A549 (cell line): ENCODE measurements at regions not wholly inside any gene's neighbourhood (a gene's known extent, or its start where the extent isn't known, plus 50 kb on each side); places are given as distances from the start of the nearest gene placed in this dataset.

ENCODE experiments used
- FOXS1 ChIP-seq: fragments of 250-450 bp; sonication (Bioruptor Pico); IDR thresholded peaks from 2 replicates; pipeline ENCODE4 v1.5.0; 2020; ENCODE audit warnings: mild to moderate bottlenecking, moderate library complexity
- POLR2A ChIP-seq: IDR thresholded peaks from 2 replicates; pipeline ENCODE4 v1.6.1; 2012; ENCODE audit warnings: mild to moderate bottlenecking, low read length
- TP53 ChIP-seq: fragments of 250-450 bp; sonication (Bioruptor Pico); IDR thresholded peaks from 2 replicates; pipeline ENCODE4 v1.5.0; 2021; ENCODE audit warnings: mild to moderate bottlenecking, moderate library complexity
- TF ChIP-seq, protein P1 (sequence below): fragments of >200 bp; sonication (Bioruptor Twin); formaldehyde crosslinking; IDR thresholded peaks from 3 replicates; pipeline ENCODE4 v1.5.1; 2016

DNA sequence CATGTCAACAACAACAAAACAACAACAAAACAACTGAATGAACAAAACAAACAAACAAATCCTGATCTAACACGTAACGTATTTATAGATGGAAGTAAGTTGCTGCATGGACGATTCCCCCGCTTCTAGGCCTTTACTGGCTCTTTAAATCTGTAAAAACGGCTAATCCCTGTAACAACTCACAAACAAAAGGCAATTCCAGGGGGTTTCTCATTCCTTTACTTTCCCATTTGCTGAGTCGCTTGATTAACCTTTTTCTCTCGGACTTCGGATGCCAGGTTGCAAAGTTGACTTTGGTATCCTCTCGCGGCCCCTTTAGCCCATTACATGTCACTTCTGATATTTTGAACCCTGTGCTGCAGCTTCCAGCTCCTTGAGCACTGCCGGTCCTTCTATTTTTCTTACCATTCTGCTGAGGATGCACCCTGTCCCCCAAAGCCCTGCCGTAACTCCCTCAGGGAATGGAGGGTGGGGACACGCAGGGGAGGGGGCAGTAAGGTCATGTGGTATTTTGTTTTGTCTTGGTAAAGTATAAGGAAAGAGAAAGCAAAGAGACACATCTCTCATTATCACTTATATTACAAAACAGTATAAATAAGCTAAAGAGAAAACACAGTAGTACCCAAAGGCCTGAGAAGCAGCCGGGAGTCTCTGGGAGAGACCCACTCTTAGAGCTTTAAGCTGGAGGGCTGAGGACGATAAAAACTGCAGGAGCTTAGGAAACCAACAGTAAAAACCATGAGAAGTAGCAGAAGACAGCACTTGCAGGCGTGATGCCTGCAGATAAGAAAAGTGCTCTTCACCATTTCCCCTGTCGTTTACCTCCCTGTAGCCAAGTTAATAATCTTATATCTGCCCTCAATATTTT, 457.8 kb upstream of the ZNF717 start:
- TF ChIP-seq, protein P1, sequence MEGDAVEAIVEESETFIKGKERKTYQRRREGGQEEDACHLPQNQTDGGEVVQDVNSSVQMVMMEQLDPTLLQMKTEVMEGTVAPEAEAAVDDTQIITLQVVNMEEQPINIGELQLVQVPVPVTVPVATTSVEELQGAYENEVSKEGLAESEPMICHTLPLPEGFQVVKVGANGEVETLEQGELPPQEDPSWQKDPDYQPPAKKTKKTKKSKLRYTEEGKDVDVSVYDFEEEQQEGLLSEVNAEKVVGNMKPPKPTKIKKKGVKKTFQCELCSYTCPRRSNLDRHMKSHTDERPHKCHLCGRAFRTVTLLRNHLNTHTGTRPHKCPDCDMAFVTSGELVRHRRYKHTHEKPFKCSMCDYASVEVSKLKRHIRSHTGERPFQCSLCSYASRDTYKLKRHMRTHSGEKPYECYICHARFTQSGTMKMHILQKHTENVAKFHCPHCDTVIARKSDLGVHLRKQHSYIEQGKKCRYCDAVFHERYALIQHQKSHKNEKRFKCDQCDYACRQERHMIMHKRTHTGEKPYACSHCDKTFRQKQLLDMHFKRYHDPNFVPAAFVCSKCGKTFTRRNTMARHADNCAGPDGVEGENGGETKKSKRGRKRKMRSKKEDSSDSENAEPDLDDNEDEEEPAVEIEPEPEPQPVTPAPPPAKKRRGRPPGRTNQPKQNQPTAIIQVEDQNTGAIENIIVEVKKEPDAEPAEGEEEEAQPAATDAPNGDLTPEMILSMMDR, result no peak
- no peak for TF ChIP-seq TP53 (CRISPR knock-in tag)
- no peak for TF ChIP-seq FOXS1 (CRISPR knock-in tag)
- no peak for TF ChIP-seq POLR2A
